EH (cell line): ENCODE measurements at regions not wholly inside any gene's neighbourhood (a gene's known extent, or its start where the extent isn't known, plus 50 kb on each side); places are given as distances from the start of the nearest gene placed in this dataset.
A peak's percentile ranks its signal among the peaks of the same experiment; 100 is the strongest.
"Not testable (repeated sequence)": the region's sequence is repeated elsewhere in the genome, so short reads cannot be mapped to it uniquely, and the experiment has no call there.

Source experiments
- DNase-seq: peaks from one replicate; pipeline ENCODE4 v3.0.0-alpha.2; 2015; ENCODE audit warnings: low read depth

DNA sequence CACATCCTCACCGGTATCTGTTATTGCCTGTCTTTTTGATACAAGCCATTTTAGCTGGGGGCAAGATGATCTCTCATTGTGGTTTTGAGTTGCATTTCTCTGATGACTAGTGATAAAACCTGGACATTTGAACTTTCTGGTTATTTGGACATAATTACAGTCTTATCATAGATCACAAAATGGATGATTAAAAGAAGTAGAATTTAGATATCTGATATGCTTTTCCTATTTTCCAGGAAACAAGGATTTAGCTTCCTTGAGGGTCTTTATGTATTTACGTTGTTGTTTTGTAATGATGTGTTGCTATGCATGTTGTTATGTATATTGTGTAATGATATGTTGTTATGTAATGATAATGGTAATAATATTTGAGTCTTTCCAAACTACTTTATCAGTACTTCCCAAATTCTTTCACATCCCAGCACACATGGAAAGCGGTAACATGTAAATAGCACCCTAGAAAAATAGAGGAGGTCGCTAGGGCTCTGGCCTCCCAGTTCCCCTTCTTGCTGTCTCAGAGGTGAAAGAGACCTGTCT is 53.8 kb downstream of the GJD2 start:
- no peak for DNase-seq

DNA sequence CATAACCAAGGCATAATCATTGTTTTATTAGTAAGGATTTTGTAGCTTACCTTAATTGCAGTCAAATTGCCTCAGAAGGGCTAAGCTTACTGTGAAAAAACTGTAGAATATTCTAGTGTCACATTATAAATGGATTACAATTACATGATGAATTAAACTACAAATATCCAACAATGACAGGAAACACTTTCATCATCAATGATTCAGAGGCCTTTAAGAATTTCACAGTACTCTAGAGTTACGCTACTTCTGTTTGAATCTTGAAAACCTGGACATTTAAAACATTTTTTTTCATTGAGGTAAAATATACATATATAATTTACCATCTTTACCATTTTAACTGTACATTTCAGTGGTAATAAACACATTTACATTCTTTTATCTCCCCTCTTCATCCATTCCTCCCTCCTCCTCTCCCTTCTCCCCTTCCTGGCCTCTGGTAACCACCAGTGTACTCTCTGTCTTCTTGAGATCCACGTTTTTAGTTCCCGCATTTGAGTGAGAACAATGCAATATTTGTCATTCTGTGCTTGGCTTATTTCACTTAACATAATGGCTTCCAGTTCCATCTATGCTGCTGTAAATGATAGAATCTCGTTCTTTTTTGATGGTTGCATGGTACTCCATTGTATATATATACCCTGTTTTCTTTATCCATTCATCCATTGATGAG is 54.7 kb downstream of the GJD2 start:
- DNase-seq: no peak

DNA sequence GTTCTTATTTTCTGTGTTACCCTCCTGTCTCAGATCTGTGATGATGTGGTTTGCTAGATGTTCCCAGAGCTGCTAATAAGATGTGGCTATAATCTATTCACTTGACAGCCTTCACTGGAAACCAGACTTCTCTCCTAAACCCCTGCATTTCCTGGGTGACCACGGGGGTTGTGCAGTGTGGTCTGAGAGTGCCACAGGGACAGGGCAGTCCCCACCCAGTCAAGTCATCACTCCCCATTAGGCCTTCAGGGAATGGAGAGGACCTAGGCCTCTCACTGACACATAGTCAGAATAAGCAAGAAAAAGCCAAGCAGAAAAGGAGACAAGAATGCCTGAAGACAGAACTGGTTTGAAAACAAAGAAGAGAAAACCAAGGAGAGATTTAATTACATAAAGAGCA is 58.3 kb downstream of the GJD2 start:
- DNase-seq: no peak

DNA sequence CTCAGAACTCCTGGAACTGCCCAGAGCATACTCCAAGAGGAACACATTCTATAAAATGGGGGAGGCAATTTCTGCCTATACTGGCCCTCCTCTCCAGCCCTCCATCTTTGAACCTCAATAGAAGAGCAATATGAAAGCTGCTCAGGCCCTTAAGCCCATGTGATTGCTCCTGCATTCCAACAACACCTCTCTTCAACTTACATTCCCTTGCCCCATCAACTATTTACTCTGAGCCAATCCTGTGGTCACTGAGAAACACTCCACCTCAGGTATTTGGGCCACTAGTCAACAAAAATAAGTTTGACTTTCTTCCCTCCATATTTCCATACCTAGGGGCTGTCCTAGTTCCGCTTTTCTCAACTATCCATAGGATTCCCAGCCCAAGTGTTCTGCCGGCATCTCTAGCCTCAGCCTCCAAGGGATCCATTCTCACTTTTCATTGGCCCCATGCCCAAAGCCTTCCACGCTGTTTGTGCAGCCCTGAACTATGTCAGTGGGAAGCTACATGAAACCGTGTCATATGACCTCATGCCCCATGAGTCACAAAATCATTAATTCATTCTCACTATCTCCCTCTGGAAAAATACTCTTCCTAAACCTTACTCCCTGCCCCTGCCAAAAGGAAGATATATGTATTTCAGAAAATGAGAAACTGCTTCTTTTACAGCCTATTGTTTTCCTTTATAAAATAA is 61.6 kb downstream of the GJD2 start:
- peak; percentile 23 for DNase-seq

DNA sequence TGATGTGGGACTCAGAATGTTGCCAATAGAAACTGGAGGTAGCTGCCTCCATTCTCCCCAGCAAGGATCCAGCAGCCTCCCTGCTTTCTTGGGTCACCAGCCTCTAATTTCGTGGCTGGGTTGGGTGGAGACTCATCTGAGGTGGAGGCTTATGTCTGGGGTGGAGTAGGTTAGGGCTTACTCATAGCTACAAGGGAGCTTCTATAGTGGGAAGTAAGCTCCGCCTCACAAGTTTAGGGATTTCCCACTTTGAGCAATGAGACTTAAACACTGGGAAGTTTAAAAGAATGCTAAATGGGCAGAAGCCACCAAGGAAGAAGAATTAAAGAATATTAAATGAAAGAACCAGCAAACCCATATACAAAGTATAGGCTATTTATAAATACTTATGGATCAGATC is 63.8 kb downstream of the GJD2 start:
- DNase-seq: peak; percentile 9

DNA sequence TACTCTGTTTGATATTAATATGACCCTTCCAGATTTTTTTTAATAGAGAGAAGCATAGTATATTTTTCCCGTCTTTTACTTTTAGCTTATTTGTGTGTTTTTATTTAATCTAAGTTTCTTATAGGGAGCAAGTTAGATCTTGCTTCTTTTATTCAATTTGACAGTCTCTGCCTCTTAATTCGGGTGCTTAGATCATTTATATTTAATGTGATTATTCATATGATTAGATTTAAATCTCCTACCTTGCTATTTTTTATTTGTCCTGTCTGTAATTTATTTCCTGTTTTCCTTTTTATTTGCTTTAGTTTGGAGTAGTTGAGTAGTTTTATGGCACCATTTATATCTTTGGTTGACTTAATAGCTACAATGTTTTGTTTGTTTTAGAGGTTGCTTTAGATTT is 66.1 kb downstream of the GJD2 start:
- no peak for DNase-seq

DNA sequence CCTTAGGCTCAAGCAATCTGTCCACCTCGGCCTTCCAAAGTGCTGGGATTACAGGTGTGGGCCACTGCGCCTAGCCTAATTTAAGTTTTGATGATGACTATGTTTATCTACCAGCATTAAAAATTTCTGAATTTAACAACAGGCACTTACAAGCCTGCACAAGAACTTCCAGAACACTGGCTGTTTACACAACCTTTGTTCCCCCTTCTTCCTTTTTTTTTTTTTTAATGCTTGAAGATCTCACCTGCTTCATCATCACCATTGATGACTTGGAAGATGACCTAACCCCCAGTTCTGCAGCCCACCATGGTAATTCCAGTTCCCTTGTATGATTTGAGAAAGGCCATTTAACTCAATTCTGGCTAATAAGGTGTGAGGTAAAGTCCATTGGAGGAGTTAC is 70.4 kb downstream of the GJD2 start:
- no peak for DNase-seq

DNA sequence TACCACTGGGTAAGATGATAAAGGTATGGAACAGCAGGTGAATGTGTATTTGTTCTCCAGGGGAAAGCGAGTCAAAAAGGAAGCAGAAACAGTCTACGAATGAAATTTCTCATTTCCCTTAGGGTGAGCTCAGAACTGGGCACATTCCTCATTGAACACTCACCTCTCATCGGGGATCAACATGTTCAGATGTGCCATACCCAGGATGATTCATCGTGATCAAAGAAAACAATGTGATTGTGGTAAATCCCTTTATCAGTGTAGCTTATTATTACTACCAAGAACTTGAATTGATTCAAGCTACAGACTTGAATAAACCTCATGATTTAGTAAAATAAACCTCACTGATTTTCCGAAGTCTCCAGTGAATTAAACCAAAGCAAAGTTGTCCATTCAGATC is 72.1 kb downstream of the GJD2 start:
- DNase-seq: peak; percentile 10

DNA sequence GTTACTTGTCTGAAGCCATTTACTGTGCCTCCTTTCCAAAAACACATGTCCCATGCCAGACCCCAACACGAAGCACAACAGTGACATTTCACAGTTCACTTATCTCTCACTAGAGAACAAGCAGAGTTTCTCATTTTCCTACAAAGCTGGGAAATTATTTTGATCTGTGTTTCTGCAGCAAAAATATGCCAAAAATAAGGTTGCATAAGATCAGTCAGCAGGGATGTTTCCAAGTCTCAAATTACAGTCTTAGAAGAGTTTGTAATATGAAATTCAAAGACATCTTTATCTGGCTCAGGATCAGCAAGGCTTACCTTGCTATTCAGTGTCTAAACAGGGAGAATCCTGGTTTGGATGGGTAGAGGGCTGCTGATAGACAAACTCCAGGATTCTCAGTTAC is 75.5 kb downstream of the GJD2 start:
- DNase-seq: no peak

DNA sequence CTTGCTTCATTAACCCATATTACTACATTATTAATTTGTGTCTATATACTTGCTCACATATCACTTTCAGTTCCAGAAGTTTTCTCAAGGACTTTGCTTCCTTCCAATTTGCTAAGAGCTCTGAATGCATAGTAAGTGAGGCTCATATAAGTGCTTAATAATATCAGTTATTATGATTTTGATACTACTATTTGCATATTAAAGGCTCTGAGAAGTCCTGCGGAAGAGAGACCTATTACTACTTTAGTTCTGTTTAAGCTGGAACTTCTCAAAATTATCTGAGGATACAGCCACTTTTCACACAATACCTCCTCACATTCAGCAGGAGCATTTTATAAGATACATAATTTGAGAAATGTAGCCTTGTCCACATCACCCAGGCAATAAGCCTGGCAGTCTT is 81.6 kb downstream of the GJD2 start:
- DNase-seq: no peak

DNA sequence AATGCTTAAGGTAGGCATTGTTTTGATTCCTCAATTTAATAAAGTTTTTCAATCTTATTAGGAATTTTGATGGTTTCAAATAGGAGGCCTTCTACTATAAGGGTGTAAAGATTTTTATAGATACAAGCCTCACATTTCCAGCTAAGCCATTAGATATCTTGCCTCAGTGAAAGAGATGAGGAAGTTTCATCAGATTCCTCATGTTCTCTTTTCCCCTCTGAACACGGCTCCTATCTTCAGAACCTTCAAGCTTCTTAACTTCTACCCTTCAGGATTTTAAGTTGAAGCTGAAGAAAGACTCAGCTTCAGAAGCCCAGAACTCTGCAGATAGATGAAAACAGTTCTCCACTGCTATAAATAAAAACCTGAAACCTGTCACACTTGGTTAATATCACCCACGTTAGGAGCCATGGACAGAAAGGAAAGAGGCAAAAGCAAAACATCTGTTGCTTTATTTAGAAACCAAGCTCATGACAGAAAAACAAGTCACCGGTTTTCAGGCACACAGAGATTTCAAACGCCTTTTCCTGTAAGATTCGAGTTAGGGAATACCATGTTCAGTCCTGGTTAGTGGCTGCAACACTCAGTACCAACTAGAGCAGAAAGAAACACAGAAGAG is 82.2 kb upstream of the GOLGA8B start:
- no peak for DNase-seq

DNA sequence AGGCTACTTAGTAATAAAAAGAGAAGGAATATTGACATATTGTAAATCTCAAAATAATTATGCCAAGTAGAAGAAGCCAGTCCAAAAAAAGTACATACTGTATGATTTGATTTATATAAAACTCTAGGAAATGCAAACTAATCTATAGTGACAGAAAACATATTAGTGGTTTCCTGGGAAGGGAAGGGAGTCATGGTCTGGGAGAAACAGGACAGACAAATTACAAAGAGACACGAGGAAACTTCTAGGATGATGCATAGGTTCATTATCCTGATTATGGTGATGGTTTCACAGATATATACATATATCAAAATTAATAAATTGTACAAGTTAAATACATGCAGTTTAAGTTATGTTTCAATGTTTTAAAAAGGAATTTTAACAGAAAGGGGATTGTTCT is 81.0 kb upstream of the GOLGA8B start:
- DNase-seq: no peak

DNA sequence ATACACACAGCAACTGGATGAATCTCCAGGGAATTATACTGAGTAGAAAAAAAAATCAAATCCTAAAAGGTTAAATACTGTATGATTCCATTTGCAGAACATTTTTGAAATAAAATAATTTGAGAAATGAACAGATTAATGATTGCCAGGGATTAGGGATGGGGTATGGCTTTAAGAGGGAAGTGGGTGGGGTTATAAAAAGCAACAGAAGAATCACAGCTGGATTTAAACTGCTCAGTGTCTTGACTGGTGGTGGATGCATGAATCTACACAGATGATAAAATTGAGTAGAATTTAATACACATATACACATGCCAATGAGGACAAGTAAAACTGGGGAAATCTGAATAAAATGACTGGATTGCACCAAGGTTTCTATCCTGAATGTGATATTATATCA is 79.7 kb upstream of the GOLGA8B start:
- DNase-seq: no peak

DNA sequence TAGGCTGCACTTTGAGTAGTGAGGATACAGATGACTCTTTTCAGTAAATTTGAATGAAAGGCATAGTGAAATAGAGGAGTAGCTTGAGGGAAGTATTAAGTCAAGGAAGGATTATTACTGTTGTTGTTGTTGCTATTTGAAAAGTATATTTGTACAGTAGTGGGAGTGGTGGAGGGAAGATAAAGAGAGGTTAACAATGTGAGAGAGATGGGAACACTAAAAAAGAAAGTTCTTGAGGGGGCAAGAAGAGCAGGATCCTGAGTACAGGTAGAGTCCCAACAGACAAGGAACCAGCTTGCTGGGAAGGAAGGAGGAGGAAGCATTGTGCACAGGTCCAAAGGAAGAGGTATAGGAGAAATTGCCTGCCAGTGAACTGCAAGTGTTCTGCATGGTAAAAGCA is 75.6 kb upstream of the GOLGA8B start:
- no peak for DNase-seq

DNA sequence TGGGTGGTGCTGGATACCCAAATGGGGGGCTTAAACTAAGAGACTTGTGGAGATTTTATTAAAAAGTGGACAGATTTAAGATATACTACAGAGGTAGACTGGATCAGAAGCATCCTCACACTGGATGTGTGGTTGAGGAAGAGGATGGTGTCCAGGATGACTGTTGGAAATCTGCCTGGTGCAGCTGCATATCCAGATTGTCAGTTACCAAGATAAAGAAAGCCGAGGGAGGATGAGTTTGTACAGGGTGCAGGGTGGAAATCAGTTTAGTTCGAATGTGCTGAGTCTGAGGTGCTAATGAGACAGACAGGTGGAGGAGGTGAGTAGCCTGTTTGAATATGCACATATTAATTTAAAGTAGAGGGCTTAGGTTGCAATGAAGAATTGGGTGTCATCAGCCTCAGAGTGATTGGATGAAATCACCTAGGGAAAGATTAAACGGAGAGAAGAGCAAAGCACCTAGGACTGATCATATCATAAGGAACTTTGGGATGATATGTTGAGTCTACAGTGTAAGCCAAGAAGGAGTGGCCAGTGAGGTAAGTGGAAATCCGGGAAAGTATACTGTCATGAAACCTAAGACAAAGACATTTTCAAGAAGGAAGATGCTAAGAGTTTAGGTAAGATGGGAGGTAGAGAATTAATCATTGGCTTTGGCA is 74.1 kb upstream of the GOLGA8B start:
- DNase-seq: no peak

DNA sequence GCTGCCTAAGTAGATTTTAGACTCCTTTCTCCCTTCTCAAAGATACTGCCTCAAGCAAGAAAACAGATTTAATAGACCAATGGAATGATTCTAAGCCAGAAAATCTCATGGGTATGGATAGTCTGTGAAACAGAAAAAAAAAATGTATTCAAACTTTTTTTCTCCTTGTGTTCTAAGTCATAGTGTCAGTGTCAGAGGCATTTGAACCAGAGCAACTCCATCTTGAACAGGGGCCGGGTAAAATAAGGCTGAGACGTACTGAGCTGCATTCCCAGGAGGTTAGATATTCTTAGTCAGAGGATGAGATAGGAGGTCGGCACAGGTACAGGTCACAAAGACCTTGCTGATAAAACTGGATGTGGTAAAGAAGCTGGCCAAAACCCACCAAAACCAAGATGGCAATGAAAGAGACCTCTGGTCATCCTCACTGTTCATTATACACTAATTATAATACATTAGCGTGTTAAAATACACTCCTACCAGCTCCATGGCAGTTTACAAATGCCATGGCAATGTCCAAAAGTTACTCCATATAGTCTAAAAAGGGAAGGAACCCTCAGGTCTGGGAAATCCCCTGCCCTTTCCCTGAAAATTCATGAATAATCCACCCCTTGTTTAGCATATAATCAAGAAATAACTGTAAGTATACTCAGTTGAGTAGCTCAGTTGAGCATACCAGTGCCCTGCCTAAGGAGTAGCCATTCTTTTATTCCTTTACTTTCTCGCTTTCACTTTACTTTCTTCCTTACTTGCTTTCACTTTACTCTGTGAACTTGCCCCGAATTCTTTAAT is 72.8 kb upstream of the GOLGA8B start:
- DNase-seq: no peak

DNA sequence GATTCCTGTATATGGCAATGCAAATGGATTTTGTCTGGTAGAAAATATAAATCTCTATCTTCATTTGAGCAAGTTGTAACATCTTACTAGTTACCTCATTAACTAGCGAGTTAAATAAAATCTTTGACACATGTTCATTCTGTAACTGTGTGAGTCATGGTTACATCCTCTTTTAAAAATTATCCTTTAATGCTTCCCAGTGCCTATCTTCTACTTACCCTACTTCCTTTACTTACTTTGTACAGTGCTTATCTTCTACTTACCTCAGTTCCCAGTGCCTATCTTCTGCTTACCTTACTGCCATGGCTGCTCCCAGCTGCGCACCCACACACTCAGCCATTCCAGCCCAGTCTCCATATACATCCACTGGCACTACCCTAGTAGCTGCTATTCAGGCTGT is 71.9 kb upstream of the GOLGA8B start:
- no peak for DNase-seq

DNA sequence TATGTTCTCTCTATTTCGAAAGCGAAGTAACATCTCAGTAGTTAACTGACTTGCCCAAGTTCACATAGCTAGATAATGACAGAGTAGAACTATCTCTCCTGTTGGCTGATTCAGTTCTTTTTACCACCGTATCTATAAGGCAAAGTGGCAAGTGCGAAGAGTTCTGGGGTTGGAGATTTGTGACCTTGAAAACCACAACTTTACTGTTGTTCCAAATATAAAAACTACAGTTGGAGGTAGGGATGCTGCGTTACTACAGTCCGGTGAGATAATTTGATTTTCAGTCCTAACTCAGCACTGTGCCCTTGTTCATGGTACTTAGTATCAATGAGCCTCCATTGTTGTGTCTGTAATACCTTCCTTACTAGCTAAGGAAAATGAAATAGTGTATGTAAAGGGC is 71.2 kb upstream of the GOLGA8B start:
- DNase-seq: no peak

DNA sequence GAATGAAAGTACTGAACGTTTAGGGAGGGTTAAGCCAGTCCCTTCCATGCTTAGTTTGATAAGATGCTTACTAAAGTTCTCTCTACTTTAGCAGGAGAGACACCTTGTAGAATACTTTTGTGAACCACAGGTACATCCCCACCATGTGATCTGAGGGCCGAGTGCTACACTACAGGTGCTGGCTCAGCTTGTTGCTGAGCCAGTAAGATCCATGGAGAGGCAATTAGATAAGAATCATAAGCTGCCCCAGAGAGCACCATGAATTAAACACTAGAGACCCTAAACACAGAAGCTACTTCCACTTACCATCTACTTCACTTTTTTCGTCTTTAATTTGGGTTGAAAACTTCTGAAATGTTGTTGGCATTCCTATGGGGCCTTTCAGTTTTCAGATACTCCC is 70.5 kb upstream of the GOLGA8B start:
- DNase-seq: no peak

DNA sequence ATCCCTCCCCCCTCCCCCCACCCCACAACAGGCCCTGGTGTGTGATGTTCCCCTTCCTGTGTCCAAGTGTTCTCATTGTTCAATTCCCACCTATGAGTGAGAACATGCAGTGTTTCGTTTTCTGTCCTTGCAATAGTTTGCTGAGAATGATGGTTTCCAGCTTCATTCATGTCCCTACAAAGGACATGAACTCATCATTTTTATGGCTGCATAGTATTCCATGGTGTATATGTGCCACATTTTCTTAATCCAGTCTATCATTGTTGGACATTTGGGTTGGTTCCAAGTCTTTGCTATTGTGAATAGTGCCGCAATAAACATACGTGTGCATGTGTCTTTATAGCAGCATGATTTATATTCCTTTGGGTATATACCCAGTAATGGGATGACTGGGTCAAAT is 69.9 kb upstream of the GOLGA8B start:
- DNase-seq: not testable (repeated sequence)

DNA sequence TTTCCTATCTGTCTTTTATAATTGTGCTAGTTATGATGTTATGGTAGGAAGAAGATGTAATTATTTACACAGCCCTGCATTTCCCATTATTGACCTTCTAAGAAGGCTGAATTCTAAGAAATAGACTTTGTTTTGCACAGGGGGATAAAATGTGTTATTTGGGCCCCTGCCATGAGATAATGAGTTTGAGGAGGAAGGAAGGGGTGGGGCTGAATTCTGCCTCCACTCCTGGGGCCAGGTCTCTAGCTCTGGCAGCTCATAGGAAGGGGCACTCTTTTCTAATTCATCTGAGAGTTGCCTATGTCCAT is 69.2 kb upstream of the GOLGA8B start:
- DNase-seq: no peak

DNA sequence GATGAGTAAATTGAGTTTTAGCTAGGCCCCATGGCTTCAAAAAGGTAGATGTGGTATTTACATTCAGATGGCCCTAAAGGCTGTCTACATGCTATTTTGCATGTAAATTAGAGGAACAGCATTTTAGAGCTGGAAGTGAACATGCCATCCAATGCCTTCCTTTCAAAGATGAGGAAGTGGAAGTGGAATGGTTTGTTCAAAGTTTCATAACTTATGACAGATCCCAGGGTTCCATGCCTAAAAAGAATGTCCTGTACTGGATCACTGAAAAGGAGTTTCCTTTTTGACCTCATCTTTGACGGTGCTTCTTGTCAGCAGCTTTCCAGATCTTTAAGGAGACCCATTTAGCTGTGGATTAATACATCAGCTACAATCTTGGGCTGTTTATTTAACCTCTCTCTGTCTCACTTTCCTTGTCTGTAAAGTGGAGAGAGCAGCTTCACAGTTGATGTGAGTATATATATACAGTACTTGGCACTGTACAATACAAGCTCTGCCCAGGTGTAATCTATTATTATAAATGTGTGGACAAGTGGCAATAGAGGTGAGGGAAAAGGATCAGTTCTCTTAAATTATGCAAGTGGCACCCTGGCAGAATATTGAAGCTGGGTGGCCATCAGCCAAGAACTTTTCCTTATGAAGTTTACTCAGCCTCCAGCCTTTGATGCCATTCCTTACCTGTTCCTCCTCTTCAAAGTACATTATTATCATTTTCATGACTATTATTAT is 68.7 kb upstream of the GOLGA8B start:
- DNase-seq: no peak
